H1 (cell line): ENCODE measurements at regions not wholly inside any gene's neighbourhood (a gene's known extent, or its start where the extent isn't known, plus 50 kb on each side); places are given as distances from the start of the nearest gene placed in this dataset.

Experiments used
- CTCF ChIA-PET: fragments of 300-600 bp; sonication (Branson Sonifier 250); formaldehyde crosslinking; loops from one replicate; lab custom pipeline; 2021; ENCODE audit not compliant: partially characterized antibody; lab: Charles Lee
- POLR2A ChIA-PET: fragments of 300-600 bp; sonication (Branson Sonifier 250); formaldehyde crosslinking; loops from one replicate; lab custom pipeline; 2021; ENCODE audit warnings: inconsistent platforms; ENCODE audit not compliant: partially characterized antibody; lab: Charles Lee
- DNase-seq, 2 experiments: peaks; one replicate each; pipeline versions ENCODE4 v3.0.0 to v3.0.0-alpha.2; 2010 to 2022; ENCODE audit warnings: low spot score in 2 of 2, low read depth in 1 of 2, mixed read lengths in 1 of 2
- FAIRE-seq: peaks from 2 replicates; lab custom pipeline; 2011; peaks lifted over from hg19 to GRCh38; lab: Jason Lieb, UNC
- H2AFZ ChIP-seq: 2 replicates; pipeline ENCODE4 v1.8.1; 2012; ENCODE audit warnings: low read length, inconsistent platforms
- H2AK5ac ChIP-seq: 2 replicates; pipeline ENCODE4 v1.6.1; 2013; ENCODE audit warnings: low read depth, low read length
- H2BK120ac ChIP-seq: replicated peaks from 2 replicates; pipeline ENCODE3; 2013; ENCODE audit warnings: low read depth, low read length, inconsistent platforms
- H2BK12ac ChIP-seq: 2 replicates; pipeline ENCODE4 v1.6.1; 2013; ENCODE audit warnings: low read depth, low read length
- H2BK15ac ChIP-seq: 2 replicates; pipeline ENCODE4 v1.6.1; 2013; ENCODE audit warnings: low read length
- H2BK20ac ChIP-seq: 2 replicates; pipeline ENCODE4 v1.6.1; 2013; ENCODE audit warnings: low read length
- H2BK5ac ChIP-seq: 2 replicates; pipeline ENCODE4 v1.6.1; 2013; ENCODE audit warnings: low read depth, low read length
- H3K14ac ChIP-seq: 2 replicates; pipeline ENCODE4 v1.6.1; 2013; ENCODE audit warnings: inconsistent platforms; ENCODE audit not compliant: insufficient read length
- H3K18ac ChIP-seq: 2 replicates; pipeline ENCODE4 v1.6.1; 2013; ENCODE audit warnings: low read length; ENCODE audit errors: extremely low read depth
- H3K23ac ChIP-seq: 2 replicates; pipeline ENCODE4 v1.6.1; 2013; ENCODE audit warnings: inconsistent platforms; ENCODE audit not compliant: insufficient read length
- H3K23me2 ChIP-seq: 2 replicates; pipeline ENCODE4 v1.6.1; 2013; ENCODE audit warnings: low read depth, low read length
- H3K27ac ChIP-seq: 2 replicates; pipeline ENCODE4 v1.6.1; 2011; ENCODE audit warnings: low read depth, low read length, inconsistent platforms
- H3K27me3 ChIP-seq, 4 experiments: replicated peaks in 1 of 4; 1 replicate in 1 of 4; 2 replicates in 3 of 4; pipeline versions ENCODE4 v1.6.1 to v1.8.1; 2011 to 2013; ENCODE audit warnings: low read length in 3 of 4, mild to moderate bottlenecking in 3 of 4, inconsistent platforms in 2 of 4, mixed read lengths in 2 of 4, moderate library complexity in 1 of 4; ENCODE audit not compliant: control insufficient read depth in 3 of 4, insufficient read depth in 3 of 4; ENCODE audit errors: extremely low read depth in 1 of 4
- H3K36me3 ChIP-seq, 4 experiments: 2 replicates each; pipeline versions ENCODE4 v1.6.1 to v1.8.1; 2011 to 2013; ENCODE audit warnings: mild to moderate bottlenecking in 4 of 4, low read length in 3 of 4, moderate library complexity in 2 of 4, control low read depth in 1 of 4, inconsistent platforms in 1 of 4; ENCODE audit not compliant: insufficient read depth in 4 of 4, control insufficient read depth in 2 of 4
- H3K4ac ChIP-seq: replicated peaks from 2 replicates; pipeline ENCODE3; 2013; ENCODE audit warnings: low read length, low read depth, mixed read lengths, inconsistent platforms; ENCODE audit not compliant: insufficient read length
- H3K4me1 ChIP-seq, 4 experiments: replicated peaks in 1 of 4; 1 replicate in 1 of 4; 2 replicates in 3 of 4; pipeline versions ENCODE4 v1.6.1 to v1.8.1; 2011 to 2013; ENCODE audit warnings: low read length in 3 of 4, inconsistent platforms in 2 of 4, mixed read lengths in 1 of 4; ENCODE audit not compliant: insufficient read depth in 4 of 4, control insufficient read depth in 3 of 4
- H3K4me2 ChIP-seq, 2 experiments: 2 replicates each; pipeline versions ENCODE4 v1.6.1 to v1.8.1; 2011 to 2013; ENCODE audit warnings: low read depth in 2 of 2, low read length in 2 of 2, control low read depth in 1 of 2, inconsistent platforms in 1 of 2, mild to moderate bottlenecking in 1 of 2; ENCODE audit not compliant: insufficient read depth in 1 of 2
- H3K4me3 ChIP-seq, 4 experiments: fragments of 200-600, 300-600 bp in 1 of 4; sonication (generic), shearing (Covaris generic), sonication (Bioruptor Twin) in 1 of 4; 2 replicates each; pipeline versions ENCODE4 v1.5.1 to v1.8.1; 2011 to 2016; ENCODE audit warnings: low read length in 4 of 4, low read depth in 3 of 4, control low read depth in 2 of 4, inconsistent platforms in 2 of 4, mild to moderate bottlenecking in 2 of 4, mixed read lengths in 1 of 4, moderate library complexity in 1 of 4; ENCODE audit not compliant: insufficient read depth in 2 of 4; ENCODE audit errors: extremely low read depth in 1 of 4
- H3K56ac ChIP-seq: replicated peaks from 2 replicates; pipeline ENCODE3; 2013; ENCODE audit warnings: low read depth, mild to moderate bottlenecking, mixed read lengths, low read length, inconsistent platforms; ENCODE audit not compliant: insufficient read length
- H3K79me1 ChIP-seq: 2 replicates; pipeline ENCODE4 v1.6.1; 2013; ENCODE audit warnings: low read depth, low read length, control low read depth
- H3K79me2 ChIP-seq, 2 experiments: 2 replicates each; pipeline versions ENCODE4 v1.6.1 to v1.8.1; 2012 to 2013; ENCODE audit warnings: low read length in 2 of 2, mild to moderate bottlenecking in 2 of 2, inconsistent platforms in 1 of 2; ENCODE audit not compliant: insufficient read depth in 2 of 2, control insufficient read depth in 1 of 2
- H3K9ac ChIP-seq, 4 experiments: replicated peaks in 1 of 4; 1 replicate in 1 of 4; 2 replicates in 3 of 4; pipeline versions ENCODE4 v1.6.1 to v1.8.1; 2011 to 2013; ENCODE audit warnings: low read depth in 3 of 4, low read length in 3 of 4, control low read depth in 2 of 4, mild to moderate bottlenecking in 2 of 4, moderate library complexity in 2 of 4, inconsistent platforms in 1 of 4; ENCODE audit errors: extremely low read depth in 1 of 4
- H3K9me3 ChIP-seq, 2 experiments: 2 replicates each; pipeline versions ENCODE4 v1.6.1 to v1.8.1; 2012 to 2013; ENCODE audit warnings: mild to moderate bottlenecking in 2 of 2, moderate library complexity in 2 of 2, control low read depth in 1 of 2, inconsistent platforms in 1 of 2, low read depth in 1 of 2, low read length in 1 of 2, mixed read lengths in 1 of 2; ENCODE audit not compliant: insufficient read depth in 2 of 2
- H4K20me1 ChIP-seq, 2 experiments: replicated peaks in 1 of 2; 2 replicates each; pipeline versions ENCODE3 to v1.8.1; 2011 to 2013; ENCODE audit warnings: inconsistent platforms in 2 of 2, low read length in 2 of 2, mild to moderate bottlenecking in 1 of 2; ENCODE audit not compliant: insufficient read depth in 2 of 2, control insufficient read depth in 1 of 2
- H4K5ac ChIP-seq: 2 replicates; pipeline ENCODE4 v1.6.1; 2013; ENCODE audit warnings: low read length, low read depth, mixed read lengths, inconsistent platforms; ENCODE audit not compliant: insufficient read length
- H4K8ac ChIP-seq: 2 replicates; pipeline ENCODE4 v1.8.0; 2013; ENCODE audit warnings: mild to moderate bottlenecking, moderate library complexity, low read length, inconsistent platforms; ENCODE audit not compliant: insufficient read depth; ENCODE audit errors: extremely low read depth
- H4K91ac ChIP-seq: replicated peaks from 2 replicates; pipeline ENCODE3; 2013; ENCODE audit warnings: low read length, mixed read lengths, inconsistent platforms; ENCODE audit not compliant: insufficient read length
- EZH2 ChIP-seq: fragments of 200-600 bp; sonication (generic); IDR thresholded peaks from 2 replicates; pipeline ENCODE4 v1.7.1; 2012; ENCODE audit warnings: low read depth, mild to moderate bottlenecking, moderate library complexity, low read length, inconsistent platforms; ENCODE audit not compliant: severe bottlenecking
- HDAC6 ChIP-seq: IDR thresholded peaks from one replicate; pipeline ENCODE4 v1.7.1; 2012; ENCODE audit warnings: low read depth, mild to moderate bottlenecking, inconsistent platforms, low read length, moderate library complexity
- JUND ChIP-seq: IDR thresholded peaks from 2 replicates; pipeline ENCODE4 v1.6.1; 2011; ENCODE audit warnings: mild to moderate bottlenecking, improper control_type of control experiment, low read length
- KDM1A ChIP-seq: fragments of 200-600, 300-600 bp; sonication (generic); IDR thresholded peaks from 2 replicates; pipeline ENCODE4 v1.7.1; 2016; ENCODE audit warnings: mild to moderate bottlenecking, low read length, borderline replicate concordance
- KDM5A ChIP-seq: fragments of 200-600 bp; IDR thresholded peaks from 2 replicates; pipeline ENCODE4 v1.7.1; 2012; ENCODE audit warnings: mild to moderate bottlenecking, low read length, inconsistent platforms, mixed read lengths
- NANOG ChIP-seq: IDR thresholded peaks from 2 replicates; pipeline ENCODE4 v1.6.1; 2011; ENCODE audit warnings: low read length, low read depth, mild to moderate bottlenecking, inconsistent platforms; ENCODE audit not compliant: insufficient read depth, poor library complexity, severe bottlenecking
- POU5F1 ChIP-seq: IDR thresholded peaks from 2 replicates; pipeline ENCODE4 v1.6.1; 2011; ENCODE audit warnings: low read depth, mild to moderate bottlenecking, low read length, moderate library complexity
- RBBP5 ChIP-seq: IDR thresholded peaks from 2 replicates; pipeline ENCODE4 v1.7.1; 2012; ENCODE audit warnings: low read depth, mild to moderate bottlenecking, inconsistent platforms, low read length, moderate library complexity, borderline replicate concordance
- SAP30 ChIP-seq: fragments of 300-600 bp; sonication (generic); IDR thresholded peaks from 2 replicates; pipeline ENCODE4 v1.7.1; 2012; ENCODE audit warnings: low read length, moderate library complexity, mild to moderate bottlenecking, inconsistent platforms; ENCODE audit not compliant: insufficient read depth, insufficient replicate concordance
- SP2 ChIP-seq: IDR thresholded peaks from 2 replicates; pipeline ENCODE4 v1.6.1; 2012; ENCODE audit warnings: mild to moderate bottlenecking, low read length, inconsistent platforms
- ZNF274 ChIP-seq: IDR thresholded peaks from 2 replicates; pipeline ENCODE4 v1.7.0; 2012; ENCODE audit warnings: low read length, borderline replicate concordance; ENCODE audit errors: extremely low read depth
- WGBS, 2 experiments: shearing (Covaris generic) in 1 of 2; methylation state at CpG; one replicate each; pipeline versions ENCODE4 v1.1.6 to v1.1.7; 2013 to 2015; ENCODE audit warnings: low lambda C conversion rate in 2 of 2, mixed read lengths in 2 of 2, inconsistent platforms in 1 of 2, low coverage in 1 of 2, missing lambda C conversion rate in 1 of 2; ENCODE audit not compliant: insufficient replicate concordance in 2 of 2, insufficient coverage in 1 of 2, insufficient read length in 1 of 2; ENCODE audit errors: extremely low coverage in 1 of 2, missing lambda C conversion rate in 1 of 2; 5-methylcytosine and 5-hydroxymethylcytosine counted together

GRCh38 chr7:108989319-108989718 is 419.6 kb downstream of the DNAJB9 start:
- H3K18ac ChIP-seq = no peak overlapping the region
- no peak overlapping the region for H2BK120ac ChIP-seq
- no peak overlapping the region for H2BK5ac ChIP-seq
- H3K4me1 ChIP-seq = peaks cover 0 to 4% (median 0%) of the 10 kb centered on the region in 4 experiments; a peak in 1 of 7 replicates
- no peak overlapping the region for H3K4me3 ChIP-seq
- H3K79me2 ChIP-seq = no peaks in the 10 kb centered on the region
- H4K5ac ChIP-seq = no peak overlapping the region
- no peaks in the 10 kb centered on the region for H3K79me1 ChIP-seq
- H3K9ac ChIP-seq = no peak overlapping the region
- no peak overlapping the region for H3K14ac ChIP-seq
- H4K8ac ChIP-seq = no peak overlapping the region
- FAIRE-seq = no peak
- H3K23me2 ChIP-seq = peaks cover 2% of the 10 kb centered on the region; the same call in 1 of the 2 replicates
- POLR2A ChIA-PET = no interaction called here
- H2AK5ac ChIP-seq = no peak overlapping the region
- no peaks in the 10 kb centered on the region for H3K36me3 ChIP-seq
- no peak overlapping the region for H3K23ac ChIP-seq
- H2BK15ac ChIP-seq = no peak overlapping the region
- H3K27ac ChIP-seq = no peak overlapping the region
- H4K20me1 ChIP-seq = no peaks in the 10 kb centered on the region
- no peak overlapping the region for H3K4ac ChIP-seq
- H3K9me3 ChIP-seq = no peaks in the 10 kb centered on the region
- no peak overlapping the region for H3K4me2 ChIP-seq
- no peak overlapping the region for H2AFZ ChIP-seq
- 85% methylated on average over 2 of the region's 2 CpGs; no CpG with 5 or more reads in 1 of the 2 experiments for WGBS, 2 experiments
- H3K27me3 ChIP-seq = no peaks in the 10 kb centered on the region
- H2BK12ac ChIP-seq = no peak overlapping the region
- no peak overlapping the region for H2BK20ac ChIP-seq
- CTCF ChIA-PET = interaction anchor here (0.6 to 1.0 kb wide), 3 partner anchors 14 to 1535 kb away, joined by 3 to 5 read pairs (median 3); no protein-coding TSS in a partner anchor
- DNase-seq = no peak
- H4K91ac ChIP-seq = no peak overlapping the region
- H3K56ac ChIP-seq = no peak overlapping the region
- TF ChIP-seq KDM1A (no peak), HDAC6 (no peak), RBBP5 (no peak), POU5F1 (no peak), KDM5A (no peak), EZH2 (no peak), SP2 (no peak), SAP30 (no peak), ZNF274 (no peak), NANOG (no peak), JUND (no peak)
